Spleen (tissue), 11 donors: ENCODE measurements at regions not wholly inside any gene's neighbourhood (a gene's known extent, or its start where the extent isn't known, plus 50 kb on each side); places are given as distances from the start of the nearest gene placed in this dataset.

Experiments used
- DNase-seq: peaks from one replicate; pipeline ENCODE4 v3.0.0-alpha.2; 2020
- H3K27ac ChIP-seq, 8 donors: fragments of 200-600 bp; sonication (generic) in 7 of 8; 1 replicate in 4 of 8; 2 replicates in 4 of 8; pipeline versions ENCODE4 v1.5.0 to v1.8.0; 2016 to 2021; ENCODE audit warnings: inconsistent platforms in 4 of 8, mild to moderate bottlenecking in 4 of 8, moderate library complexity in 1 of 8
- H3K27me3 ChIP-seq, 7 donors: fragments of 200-600 bp; sonication (generic) in 6 of 7; replicated peaks in 1 of 7; 1 replicate in 4 of 7; 2 replicates in 3 of 7; pipeline versions ENCODE4 v1.5.0 to v1.8.0; 2016 to 2021; ENCODE audit warnings: inconsistent platforms in 3 of 7, mild to moderate bottlenecking in 1 of 7
- H3K36me3 ChIP-seq, 6 donors: fragments of 200-600 bp; sonication (generic) in 5 of 6; 1 replicate in 4 of 6; 2 replicates in 2 of 6; pipeline versions ENCODE4 v1.5.0 to v1.8.0; 2016 to 2021; ENCODE audit warnings: inconsistent platforms in 2 of 6
- H3K4me1 ChIP-seq, 6 donors: fragments of 200-600 bp; sonication (generic) in 5 of 6; 1 replicate in 3 of 6; 2 replicates in 3 of 6; pipeline versions ENCODE4 v1.5.0 to v1.8.0; 2016 to 2021; ENCODE audit warnings: inconsistent platforms in 3 of 6
- H3K4me3 ChIP-seq, 8 donors: fragments of 200-600 bp; sonication (generic) in 7 of 8; 1 replicate in 4 of 8; 2 replicates in 4 of 8; pipeline versions ENCODE4 v1.5.0 to v1.8.0; 2016 to 2021; ENCODE audit warnings: inconsistent platforms in 4 of 8, mild to moderate bottlenecking in 4 of 8, moderate library complexity in 2 of 8
- H3K9me3 ChIP-seq, 8 donors: fragments of 200-600 bp; sonication (generic) in 7 of 8; 1 replicate in 4 of 8; 2 replicates in 4 of 8; pipeline versions ENCODE4 v1.5.0 to v1.8.0; 2016 to 2021; ENCODE audit warnings: inconsistent platforms in 4 of 8
- CTCF ChIP-seq, 11 experiments: fragments of 200-600 bp in 7 of 11; fragments of 450-650 bp in 4 of 11; sonication (generic) in 4 of 11; IDR thresholded peaks in 8 of 11; conservative IDR thresholded peaks in 3 of 11; 1 replicate in 7 of 11; 2 replicates in 4 of 11; pipeline versions ENCODE4 v1.4.0 to v1.8.0; 2016 to 2021; ENCODE audit warnings: antibody characterized with exemption in 11 of 11, inconsistent platforms in 4 of 11, mild to moderate bottlenecking in 1 of 11
- POLR2A ChIP-seq, 3 donors: fragments of 450-650 bp; IDR thresholded peaks; one replicate each; pipeline ENCODE4 v1.5.1; 2017; ENCODE audit warnings: antibody characterized with exemption in 3 of 3, mild to moderate bottlenecking in 1 of 3
- POLR2AphosphoS5 ChIP-seq, 3 donors: sonication (generic); formaldehyde crosslinking; IDR thresholded peaks; one replicate each; pipeline ENCODE4 v1.5.1; 2017; ENCODE audit warnings: antibody characterized with exemption in 3 of 3
- WGBS, 5 donors: extraction: QIAGEN DNeasy Blood & Tissue Kit in 3 of 5; methylation state at CpG; one replicate each; pipeline versions ENCODE4 v1.1.5 to v1.1.7; 2013 to 2018; 5-methylcytosine and 5-hydroxymethylcytosine counted together
- intact Hi-C: fragments of 100-400 bp; cut with DNase I; formaldehyde crosslinking; loops from one replicate; pipeline ENCODE4 v1.15.0; 2023; ENCODE audit warnings: low total_unique reads
- donor health status: healthy with polysubstance abuse.
- donor health status: DM: no; HTN: no; CAD: no; lungs with moderate emphysema.
- donor health status: DM: no; HTN: no; CAD: no.
- donor health status: Bipolar disorder and iron deficiency.
- donor health status: healthy.
- donor health status: DM: no; HTN: no; CAD: no.
- donor health status: DM: yes; HTN: yes; CAD: no.

GRCh38 chr12:113571713-113572112 is 100.0 kb upstream of the LHX5 start:
- Histone ChIP-seq H3K9me3 (peaks cover 0 to 2% (median 0%) of the 10 kb centered on the region in 8 donors), H3K36me3 (no peaks in the 10 kb centered on the region), H3K27ac (no peak overlapping the region), H3K4me1 (no peaks in the 10 kb centered on the region), H3K4me3 (no peak overlapping the region), H3K27me3 (peaks cover 0 to 56% (median 0%) of the 10 kb centered on the region in 7 donors)
- TF ChIP-seq POLR2A (IDR thresholded peaks at IDR 0.05) (no peak), CTCF (IDR thresholded peaks at IDR 0.05 in 8 of 11, conservative IDR thresholded peaks at IDR 0.05 in 3 of 11) (no peak), POLR2AphosphoS5 (IDR thresholded peaks at IDR 0.05) (no peak)
- DNase-seq: no peak
- intact Hi-C loops: no loop called here
- 64 to 82% (median 70%) methylated on average over 3 of the region's 3 CpGs for WGBS, 5 donors

GRCh38 chr12:113569806-113570205 is 98.1 kb upstream of the LHX5 start:
- Histone ChIP-seq H3K4me3 (no peak overlapping the region), H3K4me1 (no peaks in the 10 kb centered on the region), H3K36me3 (no peaks in the 10 kb centered on the region), H3K9me3 (peaks cover 0 to 2% (median 0%) of the 10 kb centered on the region in 8 donors), H3K27me3 (peaks cover 0 to 55% (median 0%) of the 10 kb centered on the region in 7 donors), H3K27ac (no peak overlapping the region)
- DNase-seq: no peak
- WGBS, 5 donors: 56 to 69% (median 59%) methylated on average over 13 to 17 of the region's 17 CpGs
- intact Hi-C loops: no loop called here
- TF ChIP-seq POLR2AphosphoS5 (IDR thresholded peaks at IDR 0.05) (no peak), POLR2A (IDR thresholded peaks at IDR 0.05) (no peak), CTCF (IDR thresholded peaks at IDR 0.05 in 8 of 11, conservative IDR thresholded peaks at IDR 0.05 in 3 of 11) (no peak)

- no peak overlapping the region for H3K4me3 ChIP-seq
- no peaks in the 10 kb centered on the region for H3K4me1 ChIP-seq
- DNase-seq: no peak
- WGBS, 5 donors: 79 to 98% (median 88%) methylated on average over 2 of the region's 2 CpGs
- H3K27me3 ChIP-seq: peaks cover 0 to 65% (median 0%) of the 10 kb centered on the region in 7 donors
- TF ChIP-seq CTCF (IDR thresholded peaks at IDR 0.05 in 8 of 11, conservative IDR thresholded peaks at IDR 0.05 in 3 of 11) (no peak), POLR2AphosphoS5 (IDR thresholded peaks at IDR 0.05) (no peak), POLR2A (IDR thresholded peaks at IDR 0.05) (no peak)
- no peak overlapping the region for H3K27ac ChIP-seq
- intact Hi-C loops: no loop called here
- H3K9me3 ChIP-seq: peaks cover 0 to 2% (median 0%) of the 10 kb centered on the region in 8 donors
- H3K36me3 ChIP-seq: no peaks in the 10 kb centered on the region
These were observed 96.3 kb upstream of the LHX5 start for GRCh38 chr12:113568021-113568420.

- H3K4me1 ChIP-seq: no peaks in the 10 kb centered on the region
- peaks cover 0 to 83% (median 0%) of the 10 kb centered on the region in 7 donors for H3K27me3 ChIP-seq
- TF ChIP-seq CTCF (IDR thresholded peaks at IDR 0.05 in 8 of 11, conservative IDR thresholded peaks at IDR 0.05 in 3 of 11) (no peak), POLR2AphosphoS5 (IDR thresholded peaks at IDR 0.05) (no peak), POLR2A (IDR thresholded peaks at IDR 0.05) (no peak)
- H3K36me3 ChIP-seq: no peaks in the 10 kb centered on the region
- intact Hi-C loops: no loop called here
- H3K9me3 ChIP-seq: no peaks in the 10 kb centered on the region
- WGBS, 5 donors: 19 to 39% (median 22%) methylated on average over 8 of the region's 8 CpGs
- no peak overlapping the region for H3K4me3 ChIP-seq
- DNase-seq: no peak
- no peak overlapping the region for H3K27ac ChIP-seq
These were observed 93.7 kb upstream of the LHX5 start for GRCh38 chr12:113565368-113565767.
